NT2/D1 (cell line): ENCODE measurements at regions not wholly inside any gene's neighbourhood (a gene's known extent, or its start where the extent isn't known, plus 50 kb on each side); places are given as distances from the start of the nearest gene placed in this dataset.

Source experiments
- DNase-seq: peaks from one replicate; pipeline ENCODE4 v3.0.0-alpha.2; 2011; ENCODE audit warnings: low read depth, low spot score
- H3K27me3 ChIP-seq: 2 replicates; pipeline ENCODE4 v1.6.0; 2011; ENCODE audit warnings: mild to moderate bottlenecking; ENCODE audit not compliant: insufficient read length, insufficient read depth
- H3K36me3 ChIP-seq: 2 replicates; pipeline ENCODE4 v1.6.1; 2011; ENCODE audit warnings: mild to moderate bottlenecking, low read length, mixed read lengths; ENCODE audit not compliant: insufficient read depth, insufficient read length
- H3K4me1 ChIP-seq: 2 replicates; pipeline ENCODE4 v1.5.1; 2011; ENCODE audit not compliant: insufficient read depth, insufficient read length
- H3K4me3 ChIP-seq: 2 replicates; pipeline ENCODE4 v1.5.1; 2011; ENCODE audit warnings: low read depth; ENCODE audit not compliant: insufficient read length
- H3K9ac ChIP-seq: 2 replicates; pipeline ENCODE4 v1.6.0; 2011; ENCODE audit warnings: low read depth; ENCODE audit not compliant: insufficient read length
- H3K9me3 ChIP-seq: 2 replicates; pipeline ENCODE4 v1.5.1; 2011; ENCODE audit warnings: mild to moderate bottlenecking, low read length; ENCODE audit not compliant: insufficient read depth
- SUZ12 ChIP-seq: IDR thresholded peaks from 2 replicates; pipeline ENCODE4 v1.6.1; 2011; ENCODE audit not compliant: insufficient read length, insufficient read depth; ENCODE audit errors: extremely low read depth
- YY1 ChIP-seq: IDR thresholded peaks from 2 replicates; pipeline ENCODE4 v1.6.1; 2011; ENCODE audit not compliant: insufficient read length, insufficient read depth
- ZNF274 ChIP-seq: IDR thresholded peaks from 2 replicates; pipeline ENCODE4 v1.6.1; 2011; ENCODE audit warnings: mild to moderate bottlenecking, low read depth, low read length

- Histone ChIP-seq H3K36me3 (no peaks in the 10 kb centered on the region), H3K4me1 (no peaks in the 10 kb centered on the region), H3K27me3 (no peaks in the 10 kb centered on the region), H3K4me3 (no peak overlapping the region), H3K9me3 (no peaks in the 10 kb centered on the region), H3K9ac (no peak overlapping the region)
- TF ChIP-seq ZNF274 (no peak), SUZ12 (no peak), YY1 (no peak)
- DNase-seq: no peak
Observed at GRCh38 chr1:218592688-218593087, 247.6 kb downstream of the TGFB2 start.

GRCh38 chr1:218600968-218601367 lies 255.8 kb downstream of the TGFB2 start:
- H3K9me3 ChIP-seq: no peaks in the 10 kb centered on the region
- H3K9ac ChIP-seq: no peak overlapping the region
- TF ChIP-seq ZNF274: no peak
- TF ChIP-seq SUZ12: no peak
- no peak for TF ChIP-seq YY1
- H3K27me3 ChIP-seq: no peaks in the 10 kb centered on the region
- H3K4me3 ChIP-seq: no peak overlapping the region
- no peak for DNase-seq
- H3K4me1 ChIP-seq: no peaks in the 10 kb centered on the region
- H3K36me3 ChIP-seq: no peaks in the 10 kb centered on the region

GRCh38 chr1:218604217-218604616 lies 259.1 kb downstream of the TGFB2 start:
- TF ChIP-seq YY1 (no peak), ZNF274 (no peak), SUZ12 (no peak)
- no peak for DNase-seq
- no peaks in the 10 kb centered on the region for H3K27me3 ChIP-seq
- no peaks in the 10 kb centered on the region for H3K4me1 ChIP-seq
- no peak overlapping the region for H3K9ac ChIP-seq
- peaks cover 12% of the 10 kb centered on the region for H3K9me3 ChIP-seq
- H3K36me3 ChIP-seq: no peaks in the 10 kb centered on the region
- H3K4me3 ChIP-seq: no peak overlapping the region

- Histone ChIP-seq H3K9ac (no peak overlapping the region), H3K4me3 (no peak overlapping the region), H3K4me1 (peaks cover 4% of the 10 kb centered on the region), H3K9me3 (peaks cover 12% of the 10 kb centered on the region), H3K36me3 (no peaks in the 10 kb centered on the region), H3K27me3 (no peaks in the 10 kb centered on the region)
- DNase-seq: no peak
- TF ChIP-seq SUZ12: no peak
Observed at GRCh38 chr1:218611916-218612585, 266.9 kb downstream of the TGFB2 start.

- Histone ChIP-seq H3K9me3 (peaks cover 7% of the 10 kb centered on the region), H3K4me1 (peaks cover 4% of the 10 kb centered on the region), H3K36me3 (no peaks in the 10 kb centered on the region), H3K4me3 (no peak overlapping the region), H3K9ac (no peak overlapping the region), H3K27me3 (no peaks in the 10 kb centered on the region)
- TF ChIP-seq SUZ12: no peak
- no peak for TF ChIP-seq YY1
- no peak for TF ChIP-seq ZNF274
- no peak for DNase-seq
Observed at GRCh38 chr1:218613105-218613504, 268.0 kb downstream of the TGFB2 start.

GRCh38 chr1:218614031-218614430 lies 268.9 kb downstream of the TGFB2 start:
- Histone ChIP-seq H3K36me3 (no peaks in the 10 kb centered on the region), H3K4me3 (no peak overlapping the region), H3K9ac (no peak overlapping the region), H3K9me3 (no peaks in the 10 kb centered on the region; the same call in 1 of the 2 replicates), H3K27me3 (no peaks in the 10 kb centered on the region), H3K4me1 (peaks cover 4% of the 10 kb centered on the region)
- DNase-seq: no peak
- TF ChIP-seq YY1 (no peak), SUZ12 (no peak), ZNF274 (no peak)

GRCh38 chr1:218616681-218617080 lies 271.5 kb downstream of the TGFB2 start:
- H3K4me1 ChIP-seq: peaks cover 4% of the 10 kb centered on the region
- TF ChIP-seq ZNF274 (no peak), SUZ12 (no peak), YY1 (no peak)
- DNase-seq: no peak

GRCh38 chr1:218617986-218618385 lies 272.9 kb downstream of the TGFB2 start:
- Histone ChIP-seq H3K9me3 (no peaks in the 10 kb centered on the region; the same call in 1 of the 2 replicates), H3K4me3 (no peak overlapping the region), H3K9ac (no peak overlapping the region), H3K36me3 (no peaks in the 10 kb centered on the region), H3K4me1 (peaks cover 4% of the 10 kb centered on the region), H3K27me3 (no peaks in the 10 kb centered on the region)
- TF ChIP-seq YY1 (no peak), ZNF274 (no peak), SUZ12 (no peak)
- no peak for DNase-seq

More at GRCh38 chr1:218616681-218617080, 271.5 kb downstream of the TGFB2 start:
- no peaks in the 10 kb centered on the region for H3K36me3 ChIP-seq
- no peaks in the 10 kb centered on the region for H3K27me3 ChIP-seq
- no peak overlapping the region for H3K4me3 ChIP-seq
- H3K9me3 ChIP-seq: no peaks in the 10 kb centered on the region; the same call in 1 of the 2 replicates
- no peak overlapping the region for H3K9ac ChIP-seq
